ENCODE measurements at regions not wholly inside any gene's neighbourhood (a gene's known extent, or its start where the extent isn't known, plus 50 kb on each side); places are given as distances from the start of the nearest gene placed in this dataset.

- no peak for TF ChIP-seq POLR2A (IDR thresholded peaks at IDR 0.05)
- TF ChIP-seq, protein P1, sequence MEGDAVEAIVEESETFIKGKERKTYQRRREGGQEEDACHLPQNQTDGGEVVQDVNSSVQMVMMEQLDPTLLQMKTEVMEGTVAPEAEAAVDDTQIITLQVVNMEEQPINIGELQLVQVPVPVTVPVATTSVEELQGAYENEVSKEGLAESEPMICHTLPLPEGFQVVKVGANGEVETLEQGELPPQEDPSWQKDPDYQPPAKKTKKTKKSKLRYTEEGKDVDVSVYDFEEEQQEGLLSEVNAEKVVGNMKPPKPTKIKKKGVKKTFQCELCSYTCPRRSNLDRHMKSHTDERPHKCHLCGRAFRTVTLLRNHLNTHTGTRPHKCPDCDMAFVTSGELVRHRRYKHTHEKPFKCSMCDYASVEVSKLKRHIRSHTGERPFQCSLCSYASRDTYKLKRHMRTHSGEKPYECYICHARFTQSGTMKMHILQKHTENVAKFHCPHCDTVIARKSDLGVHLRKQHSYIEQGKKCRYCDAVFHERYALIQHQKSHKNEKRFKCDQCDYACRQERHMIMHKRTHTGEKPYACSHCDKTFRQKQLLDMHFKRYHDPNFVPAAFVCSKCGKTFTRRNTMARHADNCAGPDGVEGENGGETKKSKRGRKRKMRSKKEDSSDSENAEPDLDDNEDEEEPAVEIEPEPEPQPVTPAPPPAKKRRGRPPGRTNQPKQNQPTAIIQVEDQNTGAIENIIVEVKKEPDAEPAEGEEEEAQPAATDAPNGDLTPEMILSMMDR (IDR thresholded peaks at IDR 0.05): no peak
- no peak for DNase-seq
- intact Hi-C loops (cut with DNase I; ENCODE audit: low total_unique reads): no loop called here
- no peaks in the 10 kb centered on the region for H3K9me3 ChIP-seq
- H3K4me3 ChIP-seq: no peak overlapping the region
- H3K4me1 ChIP-seq: no peaks in the 10 kb centered on the region
- H3K36me3 ChIP-seq: no peaks in the 10 kb centered on the region
- no peak overlapping the region for H3K27ac ChIP-seq
- H3K27me3 ChIP-seq: no peaks in the 10 kb centered on the region
These were observed 289.7 kb downstream of the TRIML1 start for GRCh38 chr4:188428935-188429334.

GRCh38 chr4:188429965-188430364 is 290.7 kb downstream of the TRIML1 start:
- Histone ChIP-seq H3K4me3 (no peak overlapping the region), H3K36me3 (no peaks in the 10 kb centered on the region), H3K27me3 (no peaks in the 10 kb centered on the region), H3K27ac (no peak overlapping the region), H3K4me1 (no peaks in the 10 kb centered on the region), H3K9me3 (no peaks in the 10 kb centered on the region)
- intact Hi-C loops (cut with DNase I; ENCODE audit: low total_unique reads): no loop called here
- TF ChIP-seq POLR2A (IDR thresholded peaks at IDR 0.05): no peak
- TF ChIP-seq, protein P1 (IDR thresholded peaks at IDR 0.05): no peak
- no peak for DNase-seq

DNA sequence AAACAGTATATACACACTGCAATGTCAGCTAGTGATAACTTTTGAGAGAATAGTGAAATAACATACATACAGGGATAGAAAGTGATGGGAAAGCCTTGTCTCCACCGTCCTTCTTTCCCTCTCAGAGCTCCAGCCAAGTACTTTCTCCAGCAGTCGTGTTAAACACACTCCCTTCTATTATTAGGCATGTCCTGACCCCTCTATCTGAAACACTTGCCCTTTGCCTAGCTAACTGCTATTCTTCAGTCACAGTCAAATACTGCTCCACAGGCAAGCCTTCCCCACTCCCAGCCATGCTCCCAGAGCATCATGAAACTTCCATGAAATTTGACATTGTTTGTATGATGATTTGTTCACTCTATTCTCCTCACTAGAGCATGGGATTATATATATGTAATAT is 291.1 kb downstream of the TRIML1 start:
- no peaks in the 10 kb centered on the region for H3K9me3 ChIP-seq
- TF ChIP-seq, protein P1 (IDR thresholded peaks at IDR 0.05): no peak
- no peak for TF ChIP-seq POLR2A (IDR thresholded peaks at IDR 0.05)
- DNase-seq: no peak
- H3K4me3 ChIP-seq: no peak overlapping the region
- H3K4me1 ChIP-seq: no peaks in the 10 kb centered on the region
- H3K27ac ChIP-seq: no peak overlapping the region
- no peaks in the 10 kb centered on the region for H3K27me3 ChIP-seq
- intact Hi-C loops (cut with DNase I; ENCODE audit: low total_unique reads): no loop called here
- H3K36me3 ChIP-seq: no peaks in the 10 kb centered on the region

GRCh38 chr4:188432328-188432727 is 293.1 kb downstream of the TRIML1 start:
- Histone ChIP-seq H3K27ac (no peak overlapping the region), H3K27me3 (no peaks in the 10 kb centered on the region), H3K4me3 (no peak overlapping the region), H3K9me3 (no peaks in the 10 kb centered on the region), H3K36me3 (no peaks in the 10 kb centered on the region), H3K4me1 (no peaks in the 10 kb centered on the region)
- intact Hi-C loops (cut with DNase I; ENCODE audit: low total_unique reads): no loop called here
- DNase-seq: no peak
- TF ChIP-seq, protein P1 (IDR thresholded peaks at IDR 0.05): no peak
- TF ChIP-seq POLR2A (IDR thresholded peaks at IDR 0.05): no peak

- TF ChIP-seq, protein P1 (IDR thresholded peaks at IDR 0.05): no peak
- TF ChIP-seq POLR2A (IDR thresholded peaks at IDR 0.05): no peak
- no peak overlapping the region for H3K27ac ChIP-seq
- intact Hi-C loops (cut with DNase I; ENCODE audit: low total_unique reads): no loop called here
- H3K4me1 ChIP-seq: no peaks in the 10 kb centered on the region
- no peak overlapping the region for H3K4me3 ChIP-seq
- no peak for DNase-seq
- H3K9me3 ChIP-seq: no peaks in the 10 kb centered on the region
- no peaks in the 10 kb centered on the region for H3K27me3 ChIP-seq
- no peaks in the 10 kb centered on the region for H3K36me3 ChIP-seq
These were observed 294.6 kb downstream of the TRIML1 start for GRCh38 chr4:188433741-188434315.
